ENCODE measurements at regions not wholly inside any gene's neighbourhood (a gene's known extent, or its start where the extent isn't known, plus 50 kb on each side); places are given as distances from the start of the nearest gene placed in this dataset.

DNA sequence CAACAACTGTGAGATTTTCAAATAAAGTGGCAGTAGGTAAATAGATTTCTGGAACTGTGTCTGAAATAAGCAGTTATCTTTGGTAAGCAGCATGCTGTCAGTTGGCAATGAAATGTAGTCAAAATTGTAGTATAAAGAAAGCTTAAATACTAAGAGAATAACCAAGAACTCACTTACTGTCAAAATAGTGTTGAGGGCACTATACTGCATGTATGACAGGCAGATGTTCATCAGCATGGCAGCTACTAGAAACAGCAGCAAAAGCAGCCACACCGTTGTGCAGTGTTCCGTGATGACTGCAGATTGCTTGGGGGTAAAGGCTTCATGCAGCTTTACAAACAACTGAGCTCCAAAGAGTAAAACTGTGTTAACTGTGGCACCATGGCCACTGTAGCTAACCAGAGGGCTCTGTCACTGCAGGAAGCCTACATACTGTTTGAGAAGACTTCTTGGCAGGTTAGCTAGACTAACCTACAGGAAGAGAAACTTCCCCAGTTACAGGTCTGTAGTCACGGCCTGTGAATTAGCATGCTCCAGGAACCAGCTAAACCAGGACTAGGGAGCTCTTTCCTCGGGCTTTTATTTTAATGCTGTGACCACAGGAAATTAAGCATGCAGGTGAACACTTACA lies 459.7 kb downstream of the TBL1XR1 start:
- no peak for DNase-seq (ENCODE audit: low read depth in 2 of 3, low spot score in 2 of 3)

DNA sequence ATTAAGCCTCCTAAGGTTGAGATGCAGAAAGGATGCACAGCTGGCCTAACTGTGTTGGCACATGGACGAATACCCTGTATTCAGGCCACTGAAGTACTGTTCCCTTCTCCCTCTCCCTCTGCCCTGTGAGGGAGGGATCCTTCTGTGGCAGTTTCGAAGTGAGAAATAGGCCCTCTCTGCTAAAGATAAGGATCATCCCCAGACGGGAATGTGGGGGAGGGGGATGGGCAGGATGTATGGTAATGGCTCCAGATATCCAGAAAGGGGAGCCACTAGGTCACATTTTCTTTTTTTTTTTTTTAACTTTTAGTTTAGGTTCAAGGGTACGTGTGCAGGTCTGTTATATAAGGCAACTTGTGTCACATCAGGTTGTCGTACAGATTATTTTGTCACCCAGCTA lies 463.1 kb downstream of the TBL1XR1 start:
- no peak for DNase-seq (ENCODE audit: low read depth in 2 of 3, low spot score in 2 of 3)

DNA sequence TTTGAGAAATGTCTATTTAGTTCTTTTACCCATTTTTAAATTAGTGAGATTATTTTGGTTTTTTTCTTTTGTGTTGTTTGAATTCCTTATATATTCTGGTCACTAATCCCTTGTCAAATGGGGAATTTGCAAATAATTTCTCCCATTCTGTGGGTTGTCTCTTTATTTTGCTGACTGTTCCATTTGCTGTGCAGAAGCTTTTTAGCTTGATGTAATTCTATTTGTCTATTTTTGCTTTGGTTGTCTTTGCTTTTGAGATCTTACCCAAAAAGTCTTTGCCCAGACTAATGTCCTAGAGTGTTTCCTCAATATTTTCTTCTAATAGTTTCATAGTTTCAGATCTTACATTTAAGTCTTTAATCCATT lies 472.9 kb downstream of the TBL1XR1 start:
- DNase-seq (ENCODE audit: low read depth in 2 of 3, low spot score in 2 of 3) = no peak

DNA sequence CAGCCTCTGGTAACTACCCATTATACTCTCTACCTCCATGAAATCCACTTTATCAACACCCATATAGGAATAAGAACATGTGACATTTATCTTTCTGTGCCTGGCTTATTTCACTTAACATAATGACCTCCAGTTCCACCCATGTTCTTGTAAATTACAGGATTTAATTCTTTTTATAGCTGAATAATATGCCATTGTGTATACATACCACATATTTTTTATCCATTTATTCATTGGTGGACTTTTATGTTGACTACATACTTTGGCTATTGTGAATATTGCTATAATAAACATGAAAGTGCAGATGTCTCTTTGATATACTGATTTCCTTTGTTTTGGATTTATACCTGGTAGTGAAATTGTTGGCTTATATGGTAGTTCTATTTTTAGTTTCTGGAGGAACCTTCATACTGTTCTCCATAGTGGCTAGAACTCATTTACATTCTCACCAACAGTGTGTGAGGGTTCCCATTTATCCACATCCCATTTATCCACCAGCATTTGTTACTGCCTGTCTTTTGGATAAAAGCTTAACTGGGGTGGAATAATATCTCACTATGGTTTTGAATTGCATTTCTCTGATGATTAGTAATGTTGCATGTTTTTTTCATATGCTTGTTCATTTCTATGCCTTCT lies 473.4 kb downstream of the TBL1XR1 start:
- no peak for DNase-seq (ENCODE audit: low read depth in 2 of 3, low spot score in 2 of 3)

DNA sequence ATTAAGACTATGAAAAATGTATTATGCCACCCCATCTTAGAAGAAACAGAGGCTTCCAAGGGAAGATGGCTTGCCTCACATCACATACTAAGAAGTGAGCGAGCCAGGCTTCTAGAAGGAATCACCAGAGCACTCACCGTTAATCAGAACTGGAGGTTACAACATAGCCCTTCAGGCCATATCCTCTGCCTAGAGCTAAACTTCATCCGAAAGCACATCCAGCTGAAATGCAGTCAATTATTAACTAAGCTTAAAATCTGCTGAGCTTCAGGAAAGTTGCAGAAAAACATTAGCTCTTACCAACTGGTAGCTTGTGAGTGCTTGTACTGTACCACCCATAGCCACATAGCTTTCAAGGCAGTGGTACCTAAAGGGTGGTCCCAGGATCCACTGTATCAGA lies 483.2 kb downstream of the TBL1XR1 start:
- DNase-seq (ENCODE audit: low read depth in 2 of 3, low spot score in 2 of 3) = no peak

DNA sequence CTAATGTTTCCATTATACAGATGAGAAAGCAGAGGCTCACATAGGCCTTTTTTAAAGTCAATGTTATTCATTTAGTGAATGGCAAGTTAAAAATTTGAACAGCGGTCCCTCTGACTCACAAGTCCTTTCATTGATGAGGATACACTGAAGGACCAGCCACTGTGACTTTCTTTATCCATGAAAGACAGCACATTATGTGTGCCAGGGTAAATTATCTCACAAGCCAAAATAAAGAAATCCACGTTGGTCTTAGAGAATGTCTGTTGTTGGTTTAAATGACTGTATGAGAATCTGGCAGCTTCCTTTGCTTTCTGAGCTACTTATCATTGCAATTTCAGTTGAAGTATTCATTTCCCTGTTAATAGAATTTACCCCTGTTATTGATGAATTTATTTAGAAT lies 485.1 kb downstream of the TBL1XR1 start:
- no peak for DNase-seq (ENCODE audit: low read depth in 2 of 3, low spot score in 2 of 3)

DNA sequence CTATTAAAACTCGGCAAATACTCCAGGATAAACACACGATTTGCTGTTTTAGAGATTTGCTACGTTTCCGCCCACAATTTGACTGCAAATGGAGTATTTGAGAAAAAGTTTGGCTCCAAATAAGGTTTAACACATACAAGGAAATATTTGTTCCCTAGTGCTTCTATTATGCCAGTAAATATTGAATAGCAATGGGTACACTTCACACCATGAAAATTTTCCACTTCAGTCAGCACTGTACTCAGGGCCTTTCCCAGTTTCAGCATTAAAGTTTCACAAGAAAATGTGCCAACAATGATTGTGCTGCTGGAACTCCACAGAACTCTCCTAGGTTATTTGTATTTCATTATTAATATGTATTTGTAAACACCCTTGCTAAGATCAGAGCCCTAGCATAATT lies 498.0 kb downstream of the TBL1XR1 start:
- no peak for DNase-seq (ENCODE audit: low read depth in 2 of 3, low spot score in 2 of 3)

DNA sequence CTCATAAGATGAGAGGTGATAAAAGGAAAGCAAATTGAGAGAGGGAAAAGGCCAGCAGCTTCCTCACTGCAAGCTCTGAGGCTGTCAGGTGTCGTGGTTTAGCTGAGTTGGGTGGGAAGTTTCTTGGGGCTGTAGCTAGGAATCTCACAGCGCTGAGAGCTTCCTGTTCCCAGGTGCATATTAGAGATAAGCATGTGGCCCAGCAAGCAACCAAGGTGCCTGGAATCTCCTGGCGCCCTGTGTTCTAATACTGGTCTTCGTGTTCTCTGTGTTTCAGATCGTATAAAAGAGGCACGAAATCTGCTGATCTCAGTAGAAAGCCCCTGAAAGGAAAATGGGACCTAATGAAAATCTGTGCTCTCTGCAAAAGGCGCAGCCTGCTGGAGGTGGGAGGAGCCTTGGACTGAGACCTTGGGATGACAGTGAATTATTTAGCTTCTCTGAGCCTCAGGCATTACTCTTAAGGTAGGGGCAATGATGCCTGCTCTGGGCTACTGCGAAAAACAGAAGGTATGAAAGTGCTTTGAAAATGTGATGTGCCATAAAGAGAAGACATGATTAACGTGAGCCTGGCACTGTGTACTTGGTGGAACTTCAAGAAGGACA lies 499.9 kb downstream of the TBL1XR1 start:
- peak in 2 of 3 donors; percentile 9 to 15 for DNase-seq (ENCODE audit: low read depth in 2 of 3, low spot score in 2 of 3)

DNA sequence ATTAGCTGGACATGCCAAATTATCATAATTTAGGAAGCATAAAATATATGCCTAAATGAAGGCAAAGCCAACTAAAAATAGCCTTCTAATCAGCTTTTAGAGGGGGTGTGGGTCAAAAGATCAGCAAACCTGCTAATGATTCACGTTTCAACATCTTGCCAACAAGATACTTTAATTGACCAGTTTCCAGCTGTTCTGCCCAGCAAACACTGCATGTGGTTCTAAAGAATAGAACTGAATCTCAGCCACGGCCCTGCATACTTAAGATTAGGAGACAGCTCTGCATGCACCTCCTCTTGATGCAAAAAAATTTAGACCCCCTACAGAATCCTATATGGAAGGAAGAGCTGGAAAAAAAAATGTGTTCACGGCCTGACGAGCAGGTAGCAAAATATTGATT lies 500.5 kb downstream of the TBL1XR1 start:
- DNase-seq (ENCODE audit: low read depth in 2 of 3, low spot score in 2 of 3) = no peak

DNA sequence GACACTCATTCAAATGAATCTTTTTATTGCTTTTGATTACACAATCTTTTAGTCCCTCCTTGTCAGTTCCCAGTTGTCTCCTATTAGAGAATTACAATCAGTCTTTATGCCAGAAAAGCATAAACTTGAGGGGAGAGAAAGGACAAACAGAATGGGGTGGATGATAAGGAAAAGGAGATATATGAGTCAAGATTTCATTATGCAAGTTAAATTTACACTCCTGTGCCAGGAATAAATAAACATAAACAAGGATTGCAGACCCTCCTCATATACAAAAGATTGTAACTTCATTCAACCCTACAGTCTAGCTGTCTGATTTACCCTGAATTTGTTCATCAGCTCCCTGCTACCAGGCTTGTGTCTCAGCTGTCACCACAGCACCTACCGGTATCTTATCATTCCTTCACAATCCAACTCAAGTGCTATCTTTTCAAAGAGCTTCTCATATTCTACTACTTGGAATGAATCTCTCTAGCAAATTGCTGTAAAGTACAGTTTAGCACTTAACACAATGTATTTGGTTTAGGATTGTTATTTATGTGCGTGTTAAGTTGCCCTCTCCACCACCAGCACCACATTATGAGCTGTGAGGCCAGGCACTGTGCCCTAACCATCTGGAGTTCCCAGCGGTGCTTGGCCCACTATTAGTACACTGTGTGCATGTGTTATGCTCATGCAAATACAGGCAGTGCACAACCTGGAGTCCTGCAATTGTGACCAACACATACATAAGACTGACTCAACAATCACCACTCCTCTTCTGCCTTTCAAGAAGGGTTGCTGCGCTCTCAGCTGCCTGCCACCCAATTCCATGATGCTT lies 504.1 kb downstream of the TBL1XR1 start:
- no peak for DNase-seq (ENCODE audit: low read depth in 2 of 3, low spot score in 2 of 3)

DNA sequence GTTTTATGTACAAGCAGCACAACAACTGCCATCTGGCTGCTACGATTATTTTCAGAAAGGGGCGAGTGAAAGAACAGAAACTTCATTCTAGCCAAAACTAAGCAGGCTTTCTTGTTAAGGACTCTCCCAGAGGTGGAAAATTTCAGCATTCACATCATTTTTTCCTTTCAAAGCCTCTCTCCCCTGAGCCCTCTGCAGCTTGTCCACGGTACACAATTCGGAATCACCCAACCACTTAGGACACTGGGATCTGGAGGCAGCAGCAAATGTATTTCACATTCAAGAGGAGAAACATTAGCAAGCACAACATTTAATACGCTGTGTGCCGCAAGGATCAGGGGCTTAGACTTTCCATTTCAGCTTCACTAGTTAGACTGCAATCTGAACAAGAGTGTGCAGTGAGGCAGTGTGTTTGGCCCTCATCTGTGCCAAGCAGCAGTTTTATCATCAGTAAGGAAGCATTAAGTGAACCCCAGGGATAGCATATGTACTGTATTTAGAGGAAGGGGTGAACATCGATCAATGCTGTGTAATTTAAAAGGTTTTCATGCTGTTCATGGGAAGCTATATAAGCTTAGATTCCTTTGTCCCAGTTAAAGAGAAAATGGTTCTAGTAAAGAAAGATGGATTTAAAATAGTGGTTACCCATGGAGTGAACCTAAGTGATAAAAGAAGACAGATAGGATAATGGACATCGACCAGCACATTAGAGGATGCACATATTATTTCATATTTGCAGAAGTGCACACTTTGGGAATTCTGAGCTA lies 504.9 kb downstream of the TBL1XR1 start:
- no peak for DNase-seq (ENCODE audit: low read depth in 2 of 3, low spot score in 2 of 3)

DNA sequence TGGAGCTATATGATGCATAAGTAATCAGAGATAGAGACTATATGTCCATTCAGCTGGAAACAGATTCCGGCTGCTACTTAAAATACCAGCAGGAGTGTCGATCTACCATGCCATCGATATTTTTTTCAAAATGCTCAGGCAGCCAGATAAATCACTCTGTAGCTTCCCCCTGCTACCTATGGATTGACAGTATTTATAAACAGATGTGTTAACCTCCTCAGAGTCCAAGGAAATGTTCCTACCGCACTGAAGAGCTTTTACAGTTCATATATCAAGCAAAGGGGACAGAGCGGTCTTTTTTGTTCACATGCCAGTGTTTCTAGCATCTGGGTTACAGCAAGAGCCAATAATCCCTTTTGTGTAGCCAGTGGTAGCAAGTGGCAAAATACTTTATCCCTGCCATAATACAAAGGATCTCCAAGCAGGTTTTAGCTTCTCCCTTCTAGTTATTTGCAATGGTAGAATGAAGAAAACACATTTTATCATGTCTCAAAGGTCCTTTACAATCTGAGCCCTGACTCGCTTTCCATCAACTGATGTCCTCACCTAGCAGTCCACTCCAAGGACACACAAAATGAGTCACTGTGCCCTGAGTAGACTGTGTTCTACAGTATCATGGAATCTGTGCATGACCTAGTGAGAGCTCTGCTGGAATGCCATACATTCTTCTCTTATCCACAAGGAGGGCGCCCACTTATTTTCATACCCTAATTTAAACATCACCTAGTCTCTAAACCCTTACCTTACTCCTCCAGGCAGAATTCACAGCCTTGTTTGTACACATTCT lies 507.0 kb downstream of the TBL1XR1 start:
- DNase-seq (ENCODE audit: low read depth in 2 of 3, low spot score in 2 of 3) = no peak

DNA sequence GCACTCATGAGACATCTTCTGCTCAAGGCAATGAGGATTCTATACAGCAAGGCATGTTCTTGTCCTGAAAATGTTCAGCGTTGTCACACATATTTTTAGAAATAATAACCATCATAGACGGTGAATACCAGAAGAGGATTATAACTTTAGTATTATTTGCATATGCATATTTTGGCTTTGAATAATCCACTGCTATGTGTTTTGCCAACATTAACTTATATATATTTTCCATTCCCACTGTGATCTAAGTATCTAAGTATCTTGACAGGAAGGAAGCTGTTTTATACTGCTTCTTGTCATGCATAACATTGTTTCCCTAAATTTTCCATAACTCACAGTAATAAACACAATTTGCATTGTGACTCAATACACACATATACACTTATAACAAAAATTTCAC lies 509.5 kb downstream of the TBL1XR1 start:
- DNase-seq (ENCODE audit: low read depth in 2 of 3, low spot score in 2 of 3) = no peak

DNA sequence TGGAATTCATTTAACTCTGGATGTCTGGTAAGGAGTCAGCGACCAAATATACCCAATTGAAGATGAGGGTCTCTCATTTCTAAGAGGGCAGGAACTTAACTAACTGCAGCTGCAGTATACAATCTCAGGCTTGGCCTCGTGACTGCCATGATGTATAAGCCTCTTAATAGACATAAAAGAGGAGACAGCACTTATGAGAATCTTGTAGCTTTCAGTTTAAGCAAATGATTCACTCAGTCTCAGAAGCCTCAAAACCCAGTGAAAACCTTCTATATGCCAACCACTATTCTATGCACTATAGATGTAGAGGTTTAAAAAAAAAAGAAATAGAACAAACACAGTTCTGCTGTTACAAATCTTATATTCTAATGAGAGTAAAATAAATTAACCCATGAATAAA lies 513.9 kb downstream of the TBL1XR1 start:
- no peak for DNase-seq (ENCODE audit: low read depth in 2 of 3, low spot score in 2 of 3)

DNA sequence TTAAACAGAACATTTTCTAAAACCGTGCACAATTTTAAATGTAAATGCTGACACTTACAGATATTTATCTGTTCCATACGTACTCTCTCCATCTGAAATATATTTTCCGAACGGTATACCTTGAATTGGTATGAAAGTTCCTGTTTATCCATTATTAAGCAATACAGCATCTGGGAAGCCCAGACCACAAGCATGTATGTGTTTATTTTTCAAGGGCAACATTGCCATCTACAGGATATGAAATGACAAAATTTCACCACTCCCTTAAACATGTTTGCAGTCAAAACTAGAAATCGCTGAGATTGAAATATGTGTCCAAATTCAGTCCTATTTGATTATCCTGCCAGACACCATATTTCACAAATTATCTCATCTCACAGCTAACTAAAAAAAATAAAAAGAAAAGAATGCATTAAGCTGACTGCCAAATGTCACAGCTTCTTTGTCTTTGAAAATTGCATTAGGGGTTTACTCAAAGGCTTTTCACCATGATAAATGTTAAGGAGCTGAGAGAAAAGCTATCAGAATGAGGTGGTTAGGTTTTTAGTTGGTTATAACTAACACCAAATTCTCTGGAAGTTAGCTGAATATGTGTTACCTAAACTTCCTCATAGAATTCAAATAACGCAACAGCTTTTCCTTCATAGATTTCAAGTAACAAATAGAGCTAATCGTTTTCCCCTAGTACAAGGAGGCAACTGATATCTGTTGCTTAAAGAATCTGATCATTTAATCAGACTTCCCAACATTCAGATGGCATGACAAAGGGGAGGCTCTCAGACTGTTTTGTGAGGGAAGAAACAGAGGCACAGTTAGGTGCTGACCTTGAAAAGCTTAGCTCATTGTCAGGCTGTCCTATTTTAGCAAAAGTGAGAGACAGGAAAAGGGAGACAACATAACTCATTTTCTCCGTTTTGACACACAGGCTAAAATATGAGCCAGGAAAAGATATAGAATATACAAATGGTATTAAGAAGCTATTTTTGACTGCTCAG lies 533.1 kb downstream of the TBL1XR1 start:
- DNase-seq (ENCODE audit: low read depth in 2 of 3, low spot score in 2 of 3) = peak in 2 of 3 donors; percentile 47 to 63

DNA sequence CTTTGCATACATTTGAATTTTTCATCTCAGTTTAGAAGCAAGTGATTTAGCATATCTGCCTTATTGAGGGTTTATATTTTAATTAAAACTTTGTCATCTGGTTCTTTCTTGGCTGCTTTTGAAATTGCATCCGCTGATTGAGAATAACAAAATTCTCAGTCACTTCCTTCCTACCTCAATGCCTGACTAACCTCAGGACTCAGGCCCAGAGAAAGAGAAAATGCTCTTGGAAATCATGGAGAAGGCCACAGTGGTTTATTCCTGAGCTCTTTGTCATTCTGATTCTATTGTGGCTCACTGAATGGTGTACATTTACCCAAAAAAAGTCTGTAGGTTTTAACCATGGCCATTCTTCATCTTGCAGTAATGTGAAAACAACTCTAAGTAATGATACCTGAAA lies 533.9 kb downstream of the TBL1XR1 start:
- DNase-seq (ENCODE audit: low read depth in 2 of 3, low spot score in 2 of 3) = no peak

DNA sequence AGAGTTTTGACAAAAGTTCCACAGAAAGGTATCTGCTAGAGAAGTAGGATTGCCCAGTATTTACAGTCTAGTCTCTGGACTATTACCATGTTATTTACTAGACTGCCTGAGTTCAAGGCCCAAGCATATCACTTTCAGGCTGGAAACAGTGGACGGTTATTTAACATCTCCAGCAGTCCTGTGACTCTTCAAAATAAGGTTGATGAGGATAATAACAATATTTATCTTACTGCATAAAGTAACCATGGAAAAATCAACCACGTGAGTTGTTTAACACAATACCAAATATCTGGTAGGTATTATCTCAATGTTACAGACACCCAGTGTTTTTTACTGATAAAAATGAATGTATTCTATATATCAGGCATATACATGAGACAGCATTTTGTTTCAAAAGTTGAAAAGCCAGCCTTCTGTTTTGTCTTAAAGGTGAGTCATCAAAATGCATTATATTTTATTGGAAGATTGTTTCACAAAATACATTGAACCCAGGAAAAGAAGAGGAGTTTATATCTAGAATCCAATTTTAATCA lies 535.8 kb downstream of the TBL1XR1 start:
- peak in 2 of 3 donors; percentile 50 to 75 for DNase-seq (ENCODE audit: low read depth in 2 of 3, low spot score in 2 of 3)

DNA sequence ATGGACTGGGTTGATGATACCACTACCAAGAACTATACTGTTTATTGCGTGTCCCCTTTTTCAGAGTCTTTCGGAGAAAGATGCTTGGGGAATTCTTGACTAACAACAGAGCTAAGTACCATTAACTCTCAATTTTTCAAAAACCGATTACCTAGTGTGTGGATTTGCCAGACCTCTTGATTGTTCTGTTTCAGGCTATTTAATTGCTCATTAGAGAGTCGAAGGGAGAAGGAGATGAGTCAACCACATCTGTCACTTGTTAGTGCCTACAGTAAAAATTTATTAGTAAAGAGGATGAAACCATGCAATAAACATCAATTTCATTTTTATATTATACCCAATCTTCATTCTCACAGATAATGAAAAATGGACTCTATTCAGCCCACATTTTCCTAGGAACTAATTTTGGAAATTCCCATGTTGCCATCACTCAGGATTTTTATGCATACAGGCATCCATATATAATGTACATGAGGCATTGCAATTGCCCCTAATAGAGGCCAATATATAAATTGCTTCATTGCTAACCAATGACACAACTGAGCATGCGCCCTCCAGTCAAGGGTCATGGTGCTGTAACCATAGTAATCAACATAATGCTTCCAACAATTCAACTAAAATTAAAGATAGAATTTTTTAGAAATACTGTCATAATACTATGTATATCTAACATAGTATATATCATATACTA lies 541.7 kb downstream of the TBL1XR1 start:
- DNase-seq (ENCODE audit: low read depth in 2 of 3, low spot score in 2 of 3) = no peak

Data from hematopoietic multipotent progenitor cell (in vitro differentiated cells).